Glomerular endothelial cell (primary cell): ENCODE measurements at regions not wholly inside any gene's neighbourhood (a gene's known extent, or its start where the extent isn't known, plus 50 kb on each side); places are given as distances from the start of the nearest gene placed in this dataset.

Experiments
- DNase-seq: peaks from one replicate; pipeline ENCODE4 v3.0.0-alpha.2; 2011; ENCODE audit warnings: low read depth, low spot score; ENCODE audit errors: extremely low read depth

DNA sequence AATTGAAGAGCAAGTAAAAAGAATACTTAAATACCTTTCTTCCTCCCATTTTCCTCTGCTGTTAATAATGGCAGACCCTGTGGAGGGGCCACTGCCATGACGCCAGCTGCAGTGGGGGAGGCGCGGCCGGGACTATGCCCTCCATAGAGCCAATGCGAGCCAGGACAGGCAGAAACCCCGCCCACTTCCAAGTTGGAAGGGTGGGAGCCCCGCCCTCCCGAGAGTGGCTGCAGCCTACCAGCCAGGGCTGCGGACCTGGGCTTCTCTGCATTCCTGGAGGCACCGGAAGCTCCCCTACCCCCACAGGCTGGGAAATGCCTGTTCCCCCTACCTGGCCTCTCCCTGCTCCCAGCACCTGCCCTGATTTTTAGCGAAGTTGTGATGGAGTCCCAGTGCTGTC is 439.4 kb upstream of the CDH19 start:
- DNase-seq = no peak

DNA sequence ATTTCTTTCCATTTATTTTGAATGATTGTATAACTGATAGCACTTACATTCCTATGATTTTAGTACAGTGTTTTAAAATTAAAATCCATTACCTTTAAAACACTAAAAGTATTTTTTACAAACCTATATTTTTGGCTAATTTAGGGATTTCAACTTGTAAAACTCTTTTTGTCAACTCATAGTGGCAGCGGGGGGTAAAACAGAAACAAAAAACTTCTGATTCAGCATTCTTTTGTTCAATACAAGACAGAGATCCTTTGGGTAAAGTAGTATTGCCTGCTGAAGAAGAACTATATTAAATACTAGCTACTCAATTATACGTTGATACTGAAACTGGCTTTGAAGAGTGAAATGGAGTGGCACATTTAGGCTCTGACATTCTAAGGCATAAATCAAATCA is 437.4 kb upstream of the CDH19 start:
- no peak for DNase-seq

DNA sequence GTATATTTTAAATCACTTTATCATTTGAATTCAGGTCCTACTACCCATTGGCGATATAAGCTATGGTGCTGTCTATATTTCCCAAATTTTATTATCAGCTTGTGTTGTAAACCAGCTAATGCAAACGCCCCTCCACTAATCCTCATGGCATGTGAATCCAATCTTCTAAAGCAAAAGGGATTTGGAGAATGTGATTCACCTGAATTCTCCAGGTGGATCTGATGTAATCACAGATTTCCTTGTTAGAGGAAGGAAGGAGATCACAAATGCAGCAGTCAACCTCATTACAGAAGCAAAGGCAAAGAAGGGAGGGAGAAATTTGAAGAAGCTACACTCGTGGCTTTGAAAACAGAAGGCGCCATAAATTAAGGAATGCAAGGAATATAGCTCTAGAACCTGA is 431.1 kb upstream of the CDH19 start:
- DNase-seq = no peak

DNA sequence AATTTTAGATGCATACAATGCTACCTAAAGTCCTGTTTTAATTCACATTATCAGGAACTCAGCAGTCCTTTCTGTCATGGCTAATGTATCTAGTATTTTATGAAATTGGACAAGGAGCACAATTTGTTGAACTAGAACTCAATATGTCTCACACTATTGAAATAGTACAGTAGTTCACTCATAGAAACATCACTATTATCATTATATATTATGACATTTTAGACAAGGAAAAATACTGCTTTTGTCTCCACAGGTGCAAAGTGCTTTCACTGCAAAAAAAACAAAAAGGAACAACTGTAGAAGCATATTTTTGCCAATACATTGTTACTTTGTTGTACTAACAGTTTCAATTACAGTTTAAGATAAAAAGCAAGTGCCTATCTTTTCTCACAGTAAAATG is 419.2 kb upstream of the CDH19 start:
- no peak for DNase-seq

DNA sequence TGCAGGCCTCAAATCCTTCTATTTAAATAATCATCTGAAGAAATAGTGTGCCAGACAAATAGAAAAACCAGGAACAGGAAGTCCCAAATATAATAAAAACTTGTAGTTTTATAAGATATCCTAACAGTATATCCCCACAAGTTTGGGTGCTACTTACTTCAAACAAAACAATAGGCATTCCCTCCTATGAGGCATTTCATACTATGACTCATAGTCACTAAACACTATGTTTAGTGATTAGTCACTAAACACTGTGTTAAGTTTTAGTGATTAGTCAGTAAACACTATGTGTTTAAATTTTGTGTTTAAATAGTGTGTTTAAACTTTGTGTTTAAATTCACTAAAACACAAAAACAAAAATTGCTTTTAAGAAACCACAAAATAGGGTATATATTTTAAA is 407.0 kb upstream of the CDH19 start:
- peak; percentile 37 for DNase-seq

DNA sequence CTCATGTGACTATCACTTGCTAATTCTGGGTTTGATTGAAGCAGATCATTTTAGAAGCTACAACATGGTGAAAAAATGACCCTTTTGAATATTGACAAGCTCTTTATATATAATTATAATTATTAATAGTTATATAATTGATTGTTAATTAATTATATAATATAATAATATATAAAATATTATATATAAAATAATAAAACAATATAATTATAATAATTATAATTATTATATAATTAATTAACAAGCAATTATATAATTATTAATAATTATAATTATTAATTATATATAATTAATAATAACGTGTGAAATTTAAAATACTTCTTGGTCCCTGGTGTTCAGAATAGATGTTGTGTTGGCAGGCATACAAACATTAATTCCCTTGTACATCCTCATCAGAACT is 404.1 kb upstream of the CDH19 start:
- DNase-seq = no peak

DNA sequence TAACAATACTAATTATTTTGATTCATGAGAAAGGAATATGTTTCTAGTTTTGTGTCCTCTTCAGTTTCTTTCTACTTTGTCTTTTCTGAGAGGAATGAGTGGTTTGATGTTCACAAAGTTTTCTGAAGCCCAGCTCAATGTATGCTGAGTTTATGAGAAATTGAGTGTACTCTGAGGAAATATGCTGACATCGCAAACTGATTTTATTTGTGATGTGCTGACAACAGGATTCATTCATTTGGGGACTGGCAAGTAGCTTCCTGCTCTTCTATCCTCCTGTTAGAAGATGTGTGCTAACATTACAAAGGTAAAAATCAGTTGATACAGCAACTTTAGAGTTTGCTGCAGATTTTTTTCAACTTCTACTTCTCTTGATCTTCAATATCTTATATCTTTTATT is 403.2 kb upstream of the CDH19 start:
- DNase-seq = no peak

DNA sequence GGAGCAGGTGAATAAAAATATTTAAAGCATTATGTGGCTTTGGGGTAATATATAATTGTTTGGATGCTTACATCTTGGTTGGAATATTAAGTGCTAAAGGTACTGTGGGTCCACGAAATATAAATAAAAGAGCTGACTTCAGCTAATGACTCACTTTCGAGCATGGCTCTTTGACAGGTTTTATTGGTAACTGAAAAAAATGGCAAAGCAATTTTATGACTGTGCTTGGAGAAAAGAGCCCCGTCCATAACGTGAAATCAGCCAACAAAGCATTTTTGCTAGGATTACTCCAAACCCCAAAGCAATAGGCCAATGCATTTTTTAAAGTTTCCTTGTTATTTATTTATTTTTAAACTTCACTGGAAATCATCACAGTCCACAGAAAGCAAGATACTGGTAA is 397.2 kb upstream of the CDH19 start:
- DNase-seq = no peak

DNA sequence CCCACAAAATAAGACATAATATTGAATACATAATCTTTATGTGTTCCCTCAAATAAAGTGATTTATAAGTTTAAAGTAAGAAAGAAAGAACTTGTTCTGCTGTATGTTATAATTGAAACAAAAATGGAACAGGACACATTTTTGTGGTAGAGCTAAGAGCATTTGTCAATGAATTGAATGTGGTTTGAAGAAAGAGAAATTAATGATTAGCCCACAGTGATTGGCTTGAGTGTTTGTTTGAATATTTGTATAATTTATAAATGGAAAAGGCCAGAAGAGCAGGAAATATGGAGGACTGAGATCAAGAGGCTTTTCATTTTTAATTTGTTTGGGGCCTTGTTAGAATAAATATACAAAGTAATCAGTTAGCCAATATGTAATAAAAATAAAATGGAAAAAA is 395.1 kb upstream of the CDH19 start:
- DNase-seq = no peak

DNA sequence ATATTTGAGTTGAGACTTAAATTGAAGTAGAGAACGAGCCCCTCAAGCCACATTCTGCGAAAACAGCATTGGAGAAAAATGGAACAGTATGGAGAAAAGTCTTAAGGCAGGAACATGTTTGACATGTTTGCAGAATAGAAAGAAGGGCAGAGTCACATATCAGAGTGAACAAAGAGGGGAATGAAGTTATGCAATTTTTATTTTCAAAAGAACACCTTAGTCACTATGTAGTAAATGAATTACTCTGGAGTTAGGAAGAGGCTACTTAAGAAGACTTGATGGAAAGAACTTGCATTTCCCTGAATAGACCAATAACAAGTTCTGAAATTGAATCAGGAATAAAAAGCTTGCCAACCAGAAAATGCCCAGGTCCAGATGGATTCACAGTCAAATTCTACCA is 391.4 kb upstream of the CDH19 start:
- no peak for DNase-seq

DNA sequence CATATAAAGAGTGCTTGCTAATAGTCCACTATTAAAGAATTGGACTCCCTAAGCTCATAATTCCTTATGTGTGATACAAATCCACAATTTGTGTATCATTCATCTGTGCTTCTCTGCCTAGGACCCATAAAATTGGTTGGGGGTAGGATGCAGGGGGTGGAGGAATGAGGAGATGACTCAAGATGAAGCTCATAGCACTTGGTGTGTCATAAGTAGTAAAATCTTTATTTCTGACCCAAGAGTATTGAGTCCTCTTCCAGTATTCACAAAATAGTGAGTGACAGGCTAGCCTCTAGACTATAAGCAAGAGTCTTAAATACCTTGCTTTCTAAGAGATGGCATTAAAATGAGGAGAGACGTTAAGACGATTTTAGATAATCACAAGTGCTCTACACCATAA is 390.9 kb upstream of the CDH19 start:
- DNase-seq = no peak

DNA sequence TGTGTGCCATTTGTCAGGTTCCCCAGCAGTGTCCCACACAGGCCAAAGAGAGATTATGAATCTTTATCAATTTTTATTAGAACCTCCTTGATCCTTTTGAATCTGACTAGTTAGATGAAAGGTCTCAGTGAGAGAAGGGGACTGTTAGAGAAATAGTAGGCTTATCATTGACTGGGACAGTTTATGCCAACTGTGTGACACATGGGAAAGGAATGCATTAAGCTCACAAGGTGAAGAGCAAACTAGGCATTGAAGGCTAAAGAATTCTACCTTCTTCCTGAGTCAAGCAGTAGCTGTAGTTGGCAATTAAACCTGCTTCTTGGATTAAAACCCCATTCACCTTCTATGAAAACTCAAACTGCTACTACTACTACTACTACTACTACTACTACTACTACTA is 389.6 kb upstream of the CDH19 start:
- no peak for DNase-seq

DNA sequence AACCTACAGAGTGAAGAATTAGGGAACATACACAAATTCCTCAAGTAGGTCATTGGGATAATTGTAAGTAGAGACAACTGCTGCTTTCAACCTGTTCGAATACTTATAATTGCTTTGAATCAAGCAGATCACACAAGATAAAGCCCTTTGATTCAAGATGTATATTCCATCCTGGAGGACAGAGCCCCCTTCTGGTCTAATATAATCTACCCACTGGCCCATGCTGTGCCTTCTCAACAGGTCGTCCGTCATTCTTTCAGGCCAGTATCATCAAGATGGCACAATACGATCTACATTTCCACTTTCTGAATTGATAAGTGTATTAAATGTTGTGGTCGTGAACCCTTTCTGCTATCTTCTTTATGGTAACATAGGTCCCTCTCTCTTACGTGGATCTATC is 387.0 kb upstream of the CDH19 start:
- no peak for DNase-seq

DNA sequence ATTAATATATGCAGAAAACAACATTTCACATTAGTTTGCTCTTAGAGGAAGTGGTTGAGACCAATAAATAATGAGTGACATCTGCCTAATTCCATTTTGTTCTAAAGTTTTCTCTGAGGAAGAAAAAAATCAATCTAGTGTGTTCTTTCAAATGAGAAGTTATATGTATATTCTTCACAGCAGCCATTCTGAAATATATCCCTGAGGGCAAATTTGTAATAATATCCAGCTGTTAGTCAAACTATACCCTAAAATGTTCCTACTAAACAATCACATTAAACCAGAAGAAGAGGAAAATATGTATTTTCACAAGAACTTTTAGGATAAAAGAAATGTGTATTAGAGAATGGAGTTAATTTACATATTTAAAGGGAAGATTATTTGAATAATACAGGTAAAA is 375.1 kb upstream of the CDH19 start:
- DNase-seq = no peak

DNA sequence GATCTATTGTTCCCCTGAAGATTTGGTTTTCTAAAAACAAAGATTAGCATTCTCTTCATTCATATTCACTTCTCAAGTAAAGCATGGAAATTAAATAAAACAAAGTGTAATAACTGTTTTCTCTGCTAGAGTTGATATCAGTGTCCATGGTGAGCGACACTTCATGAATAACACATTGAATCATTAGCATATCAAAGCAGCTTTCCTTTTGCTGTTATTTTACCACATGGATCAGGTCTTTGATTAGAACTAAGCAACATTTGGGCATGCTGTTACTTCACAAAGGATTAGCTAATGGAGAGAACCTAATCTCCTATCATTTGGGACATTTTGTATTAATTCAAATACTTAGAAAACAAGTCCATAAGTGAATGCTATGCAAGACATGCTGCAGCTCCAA is 368.8 kb upstream of the CDH19 start:
- DNase-seq = no peak

DNA sequence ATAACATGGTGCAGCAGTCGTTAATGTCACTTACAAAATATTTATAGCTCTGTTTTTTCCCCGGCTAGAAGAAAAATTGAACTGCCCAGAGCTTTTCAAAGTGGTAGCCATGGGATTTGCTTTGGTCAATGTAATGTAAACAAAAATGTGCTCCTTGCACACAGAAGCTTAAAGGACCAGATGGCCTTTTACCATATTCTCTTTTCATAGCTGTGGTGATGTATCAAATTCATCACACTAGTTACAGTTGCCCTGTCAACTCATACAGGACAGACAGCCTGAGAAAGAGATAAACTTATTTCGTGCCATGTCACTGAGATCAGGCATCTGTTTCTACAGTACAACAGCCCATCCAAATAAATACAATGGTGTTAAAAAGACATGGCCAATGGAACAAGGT is 368.1 kb upstream of the CDH19 start:
- no peak for DNase-seq

DNA sequence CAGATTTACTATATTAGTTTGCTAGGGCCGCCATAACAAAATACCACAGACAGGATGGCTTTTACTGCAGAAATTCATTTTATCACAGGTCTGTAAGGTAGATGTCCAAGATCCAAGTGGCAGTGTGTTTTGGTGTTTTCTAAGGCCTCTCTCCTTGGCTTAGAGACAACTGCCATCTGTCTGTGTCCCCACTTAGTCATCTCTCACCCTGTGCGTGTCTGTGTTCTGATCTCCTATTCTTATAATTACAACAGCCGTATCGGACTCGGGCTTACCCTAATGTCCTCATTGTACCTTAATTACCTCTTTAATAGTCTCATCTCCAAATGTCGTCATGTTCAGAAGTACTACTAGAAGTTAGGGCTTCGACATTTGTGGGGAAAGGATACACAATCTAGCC is 362.3 kb upstream of the CDH19 start:
- no peak for DNase-seq

DNA sequence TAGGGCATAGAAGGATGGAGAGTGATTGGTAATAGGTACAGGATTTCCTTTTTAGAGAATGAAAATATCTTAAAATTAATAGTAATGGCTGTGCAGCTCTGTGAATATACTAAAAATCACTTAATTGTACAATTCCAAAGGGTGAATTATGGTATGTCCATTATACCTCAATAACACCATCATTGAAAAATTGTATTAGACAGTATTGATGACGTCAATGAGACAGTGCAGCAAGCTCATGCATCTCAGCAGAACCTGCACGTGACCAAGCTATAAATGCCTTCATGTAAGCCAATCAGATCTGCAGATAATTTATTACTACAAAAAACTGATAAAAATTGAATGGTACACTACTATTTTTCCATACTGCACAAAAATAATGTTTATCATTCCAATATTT is 354.4 kb upstream of the CDH19 start:
- DNase-seq = no peak

DNA sequence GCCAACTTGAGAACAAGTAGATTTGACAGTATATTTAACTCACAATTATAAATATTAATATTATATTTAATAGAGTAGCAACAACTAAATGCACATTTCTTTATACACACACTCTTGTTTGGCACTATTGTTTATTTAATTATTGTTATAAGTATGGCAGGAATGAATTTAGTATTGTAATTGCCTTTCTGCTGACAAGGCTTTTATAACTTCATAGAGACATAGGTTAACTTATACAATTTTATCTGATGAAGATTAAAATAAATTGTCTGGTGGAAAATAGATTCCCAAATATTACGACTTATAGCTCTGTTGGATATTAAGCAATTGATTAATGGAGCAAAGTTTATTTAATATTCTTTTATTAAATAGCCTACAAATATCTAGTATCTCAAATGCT is 347.9 kb upstream of the CDH19 start:
- no peak for DNase-seq

DNA sequence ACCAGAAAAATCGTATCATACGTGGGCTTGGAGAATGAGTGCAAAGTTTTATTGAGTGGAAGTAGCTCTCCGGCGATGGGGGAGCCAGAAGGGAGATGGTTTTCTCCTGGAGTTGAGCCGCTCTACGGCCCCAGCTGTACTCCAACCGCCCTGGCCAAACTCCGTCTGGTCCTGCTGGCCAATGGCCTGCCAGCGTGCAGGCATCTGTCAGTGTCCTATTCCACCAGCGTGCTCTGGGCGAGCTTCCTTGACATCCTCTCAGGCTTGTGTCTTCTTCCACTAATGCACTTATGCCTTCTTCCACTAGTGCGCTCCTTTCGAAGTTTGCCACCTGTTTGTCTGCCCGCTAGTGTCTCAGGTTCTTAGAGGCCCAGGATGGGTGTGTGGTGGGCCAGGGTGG is 345.5 kb upstream of the CDH19 start:
- no peak for DNase-seq

DNA sequence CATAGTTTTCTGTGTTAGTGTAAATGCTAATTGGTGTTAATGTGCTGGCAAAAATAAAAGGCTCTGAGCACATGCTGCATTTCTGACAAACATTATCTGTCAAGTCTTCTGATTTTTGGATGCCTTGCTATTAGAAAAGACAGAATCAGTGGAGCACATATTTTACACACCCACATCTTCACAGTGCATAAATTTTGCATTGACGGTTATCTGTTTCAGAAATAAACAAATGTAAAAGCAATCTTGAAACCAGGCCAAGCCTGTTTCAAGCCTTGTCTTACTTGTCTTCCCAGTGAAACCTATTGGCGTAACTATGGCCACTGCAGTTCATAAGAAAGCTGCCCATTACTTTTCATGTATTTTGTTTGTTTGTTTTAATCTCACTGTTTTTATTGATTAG is 333.7 kb upstream of the CDH19 start:
- DNase-seq = no peak

DNA sequence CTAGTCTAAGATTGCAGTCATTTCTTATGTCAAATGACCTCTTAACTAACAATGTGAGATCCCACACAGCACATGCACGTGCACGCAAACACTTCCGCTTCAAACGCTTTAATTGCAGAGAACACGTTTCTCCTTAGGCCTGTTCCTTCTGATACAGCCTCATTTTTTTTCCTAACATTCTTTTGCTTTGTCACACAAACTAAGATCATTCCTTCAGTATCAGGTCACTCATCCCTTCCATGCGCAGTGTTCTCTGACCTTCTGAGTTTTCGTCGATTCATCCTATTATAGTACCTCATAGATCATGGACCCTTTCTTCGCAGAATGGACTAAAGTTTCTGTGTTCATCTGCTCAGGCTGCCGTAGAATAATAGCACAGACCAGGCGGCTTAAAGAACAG is 327.1 kb upstream of the CDH19 start:
- no peak for DNase-seq

DNA sequence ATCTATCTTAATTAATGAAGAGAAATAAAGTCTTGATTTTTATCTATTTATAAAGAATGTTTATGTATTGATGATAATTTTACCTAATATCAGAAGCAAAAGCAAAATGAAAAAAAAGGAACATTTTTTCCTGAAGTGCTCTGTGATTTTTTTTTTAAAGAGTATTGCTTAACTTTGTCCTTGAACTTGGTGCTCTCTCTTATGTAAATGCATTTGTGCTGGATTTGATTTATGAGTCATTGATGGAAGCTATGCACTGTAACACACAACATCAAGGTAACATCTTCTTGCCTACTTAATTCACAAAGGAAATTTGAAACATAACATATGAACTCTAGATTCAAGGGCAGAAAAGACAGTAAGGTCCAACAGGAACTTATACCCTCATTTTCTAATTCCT is 312.9 kb upstream of the CDH19 start:
- no peak for DNase-seq

DNA sequence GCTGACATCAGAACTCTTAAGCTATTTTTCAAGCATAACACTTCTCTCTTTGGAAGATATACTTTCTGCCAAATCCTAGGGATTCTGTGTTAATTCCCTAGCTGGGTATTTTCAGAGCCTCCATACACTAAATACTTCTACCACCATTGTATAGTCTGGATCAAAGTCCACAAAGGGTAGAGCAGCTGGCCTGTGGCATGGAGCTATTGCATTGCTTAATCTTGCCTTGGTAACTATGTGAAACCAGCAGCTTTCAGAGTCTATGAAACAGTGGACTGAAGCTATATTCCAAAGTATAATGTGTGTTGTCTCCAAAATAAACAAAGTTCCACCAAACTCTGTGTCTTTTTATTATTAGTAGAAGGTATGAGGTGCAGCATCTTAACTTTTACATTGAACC is 296.9 kb upstream of the CDH19 start:
- no peak for DNase-seq
